Esophagus squamous epithelium (tissue), 5 donors: ENCODE measurements at regions not wholly inside any gene's neighbourhood (a gene's known extent, or its start where the extent isn't known, plus 50 kb on each side); places are given as distances from the start of the nearest gene placed in this dataset.
"Not testable (repeated sequence)": the region's sequence is repeated elsewhere in the genome, so short reads cannot be mapped to it uniquely, and the experiment has no call there.

Source experiments
- DNase-seq: peaks from one replicate; lab custom pipeline; 2025; lab: John Stamatoyannopoulos, UW
- H3K27ac ChIP-seq, 4 donors: fragments of 200-600 bp; sonication (generic); one replicate each; pipeline ENCODE4 v1.5.1; 2016 to 2019; ENCODE audit warnings: mild to moderate bottlenecking in 1 of 4
- H3K27me3 ChIP-seq, 4 donors: fragments of 200-600 bp; sonication (generic); 1 replicate in 3 of 4; 2 replicates in 1 of 4; pipeline versions ENCODE4 v1.5.1 to v1.6.0; 2017 to 2021; ENCODE audit warnings: antibody characterized with exemption in 1 of 4
- H3K36me3 ChIP-seq, 3 donors: fragments of 200-600 bp; sonication (generic); one replicate each; pipeline ENCODE4 v1.5.1; 2016 to 2019
- H3K4me1 ChIP-seq, 3 donors: fragments of 200-600 bp; sonication (generic); one replicate each; pipeline ENCODE4 v1.5.1; 2017 to 2019
- H3K4me3 ChIP-seq, 4 donors: fragments of 200-600 bp; sonication (generic); 1 replicate in 3 of 4; 2 replicates in 1 of 4; pipeline ENCODE4 v1.5.1; 2016 to 2019; ENCODE audit warnings: mild to moderate bottlenecking in 2 of 4, moderate library complexity in 1 of 4
- H3K9me3 ChIP-seq, 3 donors: fragments of 200-600 bp; sonication (generic); one replicate each; pipeline ENCODE4 v1.5.1; 2016 to 2019
- CTCF ChIP-seq, 6 experiments: fragments of 450-650 bp in 4 of 6; fragments of 200-600 bp in 2 of 6; sonication (generic) in 2 of 6; IDR thresholded peaks; one replicate each; pipeline ENCODE4 v1.5.1; 2016 to 2019; ENCODE audit warnings: antibody characterized with exemption in 6 of 6, mild to moderate bottlenecking in 4 of 6, moderate library complexity in 4 of 6
- POLR2A ChIP-seq, 4 donors: fragments of 450-650 bp; IDR thresholded peaks; one replicate each; pipeline ENCODE4 v1.6.1; 2017; ENCODE audit warnings: antibody characterized with exemption in 4 of 4, mild to moderate bottlenecking in 4 of 4, moderate library complexity in 3 of 4
- WGBS, 2 donors: methylation state at CpG; one replicate each; pipeline ENCODE4 v1.1.5; 2018; 5-methylcytosine and 5-hydroxymethylcytosine counted together
- intact Hi-C: fragments of 100-400 bp; cut with DNase I; formaldehyde crosslinking; loops from one replicate; pipeline ENCODE4 v1.15.0; 2022
- donor health status: DM: yes; HTN: yes; CAD: no.

- H3K27ac ChIP-seq: no peak overlapping the region
- intact Hi-C loops: no loop called here
- TF ChIP-seq CTCF (IDR thresholded peaks at IDR 0.05) (no peak), POLR2A (IDR thresholded peaks at IDR 0.05) (no peak)
- H3K36me3 ChIP-seq: no peaks in the 10 kb centered on the region
- no peaks in the 10 kb centered on the region for H3K9me3 ChIP-seq
- no peak for DNase-seq
- H3K4me3 ChIP-seq: no peak overlapping the region
- H3K27me3 ChIP-seq: no peaks in the 10 kb centered on the region
- 57 to 70% methylated on average over 1 of the region's 1 CpG for WGBS, 2 donors
- H3K4me1 ChIP-seq: no peaks in the 10 kb centered on the region
Measured at GRCh38 chr2:166775176-166775575, 113.1 kb upstream of the XIRP2 start.

DNA sequence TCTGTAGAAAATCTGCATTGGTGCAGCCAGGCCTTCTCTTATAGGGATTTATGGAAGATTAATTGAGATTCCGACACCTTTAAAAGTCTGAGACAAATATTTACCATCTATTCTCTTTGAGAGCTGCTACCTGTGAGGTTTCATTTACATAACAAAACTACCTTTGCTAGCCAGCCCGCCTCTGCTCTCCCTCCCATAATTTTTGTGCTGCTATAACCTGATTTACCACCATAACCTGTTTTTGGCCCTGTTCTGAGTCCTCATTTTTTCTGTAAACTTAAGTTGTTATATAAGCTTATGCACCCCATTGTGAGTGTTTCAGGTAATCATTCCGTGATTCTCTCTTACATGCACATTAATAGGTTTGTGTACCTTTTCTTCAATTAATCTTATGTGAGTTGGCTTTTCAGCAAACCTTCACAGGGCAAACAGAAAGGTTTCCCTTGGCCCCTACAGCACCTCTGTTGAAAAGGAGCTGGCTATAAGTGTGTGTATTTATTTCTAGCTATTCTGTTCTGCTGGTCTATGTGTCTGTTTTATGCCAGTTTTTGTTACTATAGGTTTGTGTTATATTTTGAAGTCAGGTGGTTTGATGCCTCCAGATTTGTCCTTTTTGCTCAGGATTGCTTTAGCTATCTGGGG, 114.9 kb upstream of the XIRP2 start:
- Histone ChIP-seq H3K27ac (no peak overlapping the region), H3K36me3 (no peaks in the 10 kb centered on the region), H3K4me1 (no peaks in the 10 kb centered on the region), H3K27me3 (no peaks in the 10 kb centered on the region), H3K4me3 (no peak overlapping the region), H3K9me3 (no peaks in the 10 kb centered on the region)
- no peak for DNase-seq
- WGBS, 2 donors: 32 to 35% methylated on average over 3 of the region's 3 CpGs
- TF ChIP-seq CTCF (IDR thresholded peaks at IDR 0.05): no peak
- intact Hi-C loops: no loop called here

- H3K4me1 ChIP-seq: no peaks in the 10 kb centered on the region
- 29 to 83% methylated on average over 1 of the region's 1 CpG for WGBS, 2 donors
Measured at GRCh38 chr2:166768393-166769123, 119.7 kb upstream of the XIRP2 start.

GRCh38 chr2:166766769-166767322, 121.4 kb upstream of the XIRP2 start:
- H3K27ac ChIP-seq, H3K4me1 ChIP-seq, H3K27me3 ChIP-seq, intact Hi-C loops, H3K36me3 ChIP-seq, DNase-seq, H3K4me3 ChIP-seq, H3K9me3 ChIP-seq: not testable (repeated sequence)
- WGBS, 2 donors: 82 to 90% methylated on average over 13 of the region's 13 CpGs

More at GRCh38 chr2:166768393-166769123, 119.7 kb upstream of the XIRP2 start:
- no peaks in the 10 kb centered on the region for H3K36me3 ChIP-seq
- TF ChIP-seq POLR2A (IDR thresholded peaks at IDR 0.05) (no peak), CTCF (IDR thresholded peaks at IDR 0.05) (no peak)
- H3K9me3 ChIP-seq: no peaks in the 10 kb centered on the region
- no peak overlapping the region for H3K27ac ChIP-seq
- no peaks in the 10 kb centered on the region for H3K27me3 ChIP-seq
- intact Hi-C loops: no loop called here
- no peak overlapping the region for H3K4me3 ChIP-seq
- DNase-seq: no peak

DNA sequence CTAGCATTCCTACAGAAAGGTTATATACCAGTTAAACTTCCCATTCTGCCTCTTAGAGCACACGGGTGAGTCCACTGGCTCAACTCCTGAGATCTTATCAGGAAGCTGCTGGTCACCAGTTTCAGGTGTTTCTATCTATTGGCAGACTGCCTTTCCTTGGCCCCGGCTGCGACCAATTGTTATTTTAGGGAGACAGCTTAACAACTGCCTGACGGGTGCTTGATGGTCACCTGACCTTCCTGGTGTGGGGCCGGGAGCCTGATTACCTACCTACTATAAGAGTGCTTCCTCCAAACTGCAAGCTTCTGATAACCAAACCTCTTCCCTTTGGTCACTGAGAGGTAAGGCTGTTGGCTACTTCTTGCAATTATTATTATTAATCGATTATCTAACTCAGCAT, 122.1 kb upstream of the XIRP2 start:
- Histone ChIP-seq H3K4me3 (no peak overlapping the region), H3K36me3 (no peaks in the 10 kb centered on the region), H3K27me3 (no peaks in the 10 kb centered on the region), H3K4me1 (no peaks in the 10 kb centered on the region), H3K9me3 (no peaks in the 10 kb centered on the region), H3K27ac (no peak overlapping the region)
- 62 to 74% methylated on average over 6 of the region's 6 CpGs for WGBS, 2 donors
- DNase-seq: no peak
- intact Hi-C loops: no loop called here
- TF ChIP-seq CTCF (IDR thresholded peaks at IDR 0.05) (no peak), POLR2A (IDR thresholded peaks at IDR 0.05) (no peak)
